Gastrocnemius medialis (tissue), 4 donors: ENCODE measurements at regions not wholly inside any gene's neighbourhood (a gene's known extent, or its start where the extent isn't known, plus 50 kb on each side); places are given as distances from the start of the nearest gene placed in this dataset.

Source experiments
- POLR2A ChIP-seq, 2 donors: fragments of 450-650 bp; IDR thresholded peaks; one replicate each; pipeline ENCODE4 v1.6.1; 2017; ENCODE audit warnings: antibody characterized with exemption in 2 of 2, mild to moderate bottlenecking in 2 of 2, moderate library complexity in 2 of 2
- TF ChIP-seq, protein P1 (sequence below), 5 experiments: fragments of 450-650 bp in 3 of 5; fragments of 200-600 bp in 2 of 5; sonication (generic) in 2 of 5; IDR thresholded peaks in 4 of 5; conservative IDR thresholded peaks in 1 of 5; 1 replicate in 4 of 5; 2 replicates in 1 of 5; pipeline ENCODE4 v1.5.1; 2016 to 2019; ENCODE audit warnings: antibody characterized with exemption in 5 of 5, mild to moderate bottlenecking in 3 of 5, moderate library complexity in 3 of 5

DNA sequence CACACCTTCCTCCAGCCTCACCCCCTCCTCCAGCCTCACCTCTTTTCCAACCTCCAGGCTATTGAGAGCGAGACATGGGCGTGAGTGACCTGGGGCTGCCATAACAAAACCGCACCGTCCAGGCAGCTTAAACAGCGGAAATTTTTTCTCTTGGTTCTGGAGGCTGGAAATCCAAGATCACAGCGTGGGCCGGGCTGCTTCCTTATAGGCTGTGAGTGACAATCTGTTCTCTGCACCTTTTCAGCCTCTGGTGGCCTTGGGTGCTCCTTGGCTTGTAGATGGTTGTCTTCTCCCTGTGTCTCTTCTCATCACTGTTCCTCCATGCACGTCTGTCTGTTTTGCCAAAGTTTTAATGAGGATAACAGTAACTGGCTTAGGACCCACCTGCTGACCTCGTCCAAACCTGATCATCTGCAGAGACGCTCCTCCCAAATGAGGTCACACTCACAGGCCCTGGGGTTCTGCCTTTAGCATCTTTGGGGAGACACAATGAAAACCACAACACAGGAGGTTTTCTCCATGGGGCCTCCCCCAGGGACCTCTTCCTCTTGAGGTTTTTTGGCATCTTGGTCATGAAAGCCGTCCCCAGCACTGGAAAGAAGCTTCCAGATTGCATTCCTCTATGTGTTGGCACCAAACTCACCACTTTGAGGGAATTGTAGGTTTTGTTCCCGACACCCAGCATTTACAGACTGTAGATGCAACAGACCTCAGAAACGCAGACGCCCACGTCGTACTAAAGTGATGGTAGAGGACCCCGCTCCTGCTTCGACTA, 878.1 kb downstream of the BRD1 start:
- no peak for TF ChIP-seq POLR2A (IDR thresholded peaks at IDR 0.05)
- TF ChIP-seq, protein P1, sequence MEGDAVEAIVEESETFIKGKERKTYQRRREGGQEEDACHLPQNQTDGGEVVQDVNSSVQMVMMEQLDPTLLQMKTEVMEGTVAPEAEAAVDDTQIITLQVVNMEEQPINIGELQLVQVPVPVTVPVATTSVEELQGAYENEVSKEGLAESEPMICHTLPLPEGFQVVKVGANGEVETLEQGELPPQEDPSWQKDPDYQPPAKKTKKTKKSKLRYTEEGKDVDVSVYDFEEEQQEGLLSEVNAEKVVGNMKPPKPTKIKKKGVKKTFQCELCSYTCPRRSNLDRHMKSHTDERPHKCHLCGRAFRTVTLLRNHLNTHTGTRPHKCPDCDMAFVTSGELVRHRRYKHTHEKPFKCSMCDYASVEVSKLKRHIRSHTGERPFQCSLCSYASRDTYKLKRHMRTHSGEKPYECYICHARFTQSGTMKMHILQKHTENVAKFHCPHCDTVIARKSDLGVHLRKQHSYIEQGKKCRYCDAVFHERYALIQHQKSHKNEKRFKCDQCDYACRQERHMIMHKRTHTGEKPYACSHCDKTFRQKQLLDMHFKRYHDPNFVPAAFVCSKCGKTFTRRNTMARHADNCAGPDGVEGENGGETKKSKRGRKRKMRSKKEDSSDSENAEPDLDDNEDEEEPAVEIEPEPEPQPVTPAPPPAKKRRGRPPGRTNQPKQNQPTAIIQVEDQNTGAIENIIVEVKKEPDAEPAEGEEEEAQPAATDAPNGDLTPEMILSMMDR (IDR thresholded peaks at IDR 0.05 in 4 of 5, conservative IDR thresholded peaks at IDR 0.05 in 1 of 5) = no peak
